ENCODE measurements at regions not wholly inside any gene's neighbourhood (a gene's known extent, or its start where the extent isn't known, plus 50 kb on each side); places are given as distances from the start of the nearest gene placed in this dataset.
A peak's percentile ranks its signal among the peaks of the same experiment; 100 is the strongest.
"Not testable (repeated sequence)": the region's sequence is repeated elsewhere in the genome, so short reads cannot be mapped to it uniquely, and the experiment has no call there.

- no peak for DNase-seq
These were observed 724.6 kb upstream of the NRP1 start for GRCh38 chr10:34058845-34059614.

GRCh38 chr10:34055410-34055985 lies 721.0 kb upstream of the NRP1 start:
- not testable (repeated sequence) for DNase-seq

- peak; percentile 26 for DNase-seq
These were observed 715.4 kb upstream of the NRP1 start for GRCh38 chr10:34049887-34050286.

GRCh38 chr10:34049469-34049868 lies 715.0 kb upstream of the NRP1 start:
- DNase-seq = no peak

GRCh38 chr10:34047389-34047788 lies 712.9 kb upstream of the NRP1 start:
- no peak for DNase-seq

- peak; percentile 71 for DNase-seq
These were observed 712.1 kb upstream of the NRP1 start for GRCh38 chr10:34046506-34047034.

- DNase-seq = no peak
These were observed 711.2 kb upstream of the NRP1 start for GRCh38 chr10:34045571-34046190.

GRCh38 chr10:34041871-34042270 lies 707.4 kb upstream of the NRP1 start:
- DNase-seq = no peak

- DNase-seq = no peak
These were observed 703.0 kb upstream of the NRP1 start for GRCh38 chr10:34037499-34037898.

GRCh38 chr10:34035241-34035790 lies 700.8 kb upstream of the NRP1 start:
- DNase-seq = not testable (repeated sequence)

- DNase-seq = no peak
These were observed 698.6 kb upstream of the NRP1 start for GRCh38 chr10:34033078-34033477.

GRCh38 chr10:34032564-34032963 lies 698.1 kb upstream of the NRP1 start:
- no peak for DNase-seq

GRCh38 chr10:34031400-34031799 lies 696.9 kb upstream of the NRP1 start:
- no peak for DNase-seq

- DNase-seq = no peak
These were observed 695.0 kb upstream of the NRP1 start for GRCh38 chr10:34029455-34029854.

GRCh38 chr10:34028936-34029335 lies 694.5 kb upstream of the NRP1 start:
- no peak for DNase-seq

GRCh38 chr10:34024693-34025425 lies 690.4 kb upstream of the NRP1 start:
- peak; percentile 35 for DNase-seq

GRCh38 chr10:34024282-34024681 lies 689.8 kb upstream of the NRP1 start:
- DNase-seq = no peak

- no peak for DNase-seq
These were observed 687.7 kb upstream of the NRP1 start for GRCh38 chr10:34022195-34022594.

GRCh38 chr10:34018784-34019183 lies 684.3 kb upstream of the NRP1 start:
- DNase-seq = peak; percentile 46

GRCh38 chr10:34018129-34018528 lies 683.7 kb upstream of the NRP1 start:
- peak; percentile 27 for DNase-seq

GRCh38 chr10:34017281-34017680 lies 682.8 kb upstream of the NRP1 start:
- DNase-seq = peak; percentile 14

GRCh38 chr10:34016576-34016975 lies 682.1 kb upstream of the NRP1 start:
- no peak for DNase-seq

- no peak for DNase-seq
These were observed 681.2 kb upstream of the NRP1 start for GRCh38 chr10:34015700-34016099.

Data from DMS53 (cell line).